HG03060 (cell line): ENCODE measurements at regions not wholly inside any gene's neighbourhood (a gene's known extent, or its start where the extent isn't known, plus 50 kb on each side); places are given as distances from the start of the nearest gene placed in this dataset.

Experiments
- ATAC-seq: cut with Tn5 transposase; IDR thresholded peaks from one replicate; pipeline ENCODE4 v1.9.1; 2021; ENCODE audit warnings: low read depth, moderate number of reproducible peaks; ENCODE audit not compliant: unreplicated experiment

- no peak for ATAC-seq
Measured at GRCh38 chr3:83093222-83093572, 1331.8 kb upstream of the GBE1 start.

GRCh38 chr3:83092521-83093221 lies 1331.2 kb upstream of the GBE1 start:
- no peak for ATAC-seq

- ATAC-seq = no peak
Measured at GRCh38 chr3:83076041-83076440, 1314.6 kb upstream of the GBE1 start.

GRCh38 chr3:83074485-83074884 lies 1313.0 kb upstream of the GBE1 start:
- ATAC-seq = no peak

GRCh38 chr3:83065851-83066460 lies 1304.5 kb upstream of the GBE1 start:
- ATAC-seq = no peak

- no peak for ATAC-seq
Measured at GRCh38 chr3:83063446-83063845, 1302.0 kb upstream of the GBE1 start.

- no peak for ATAC-seq
Measured at GRCh38 chr3:83048556-83048955, 1287.1 kb upstream of the GBE1 start.

- ATAC-seq = no peak
Measured at GRCh38 chr3:83039422-83039821, 1278.0 kb upstream of the GBE1 start.

- no peak for ATAC-seq
Measured at GRCh38 chr3:83035704-83036010, 1274.2 kb upstream of the GBE1 start.

- ATAC-seq = no peak
Measured at GRCh38 chr3:83034806-83035703, 1273.6 kb upstream of the GBE1 start.

GRCh38 chr3:83033133-83033532 lies 1271.7 kb upstream of the GBE1 start:
- ATAC-seq = no peak

GRCh38 chr3:83023086-83023485 lies 1261.6 kb upstream of the GBE1 start:
- no peak for ATAC-seq

- no peak for ATAC-seq
Measured at GRCh38 chr3:83011481-83011880, 1250.0 kb upstream of the GBE1 start.

- no peak for ATAC-seq
Measured at GRCh38 chr3:83003917-83004316, 1242.5 kb upstream of the GBE1 start.

GRCh38 chr3:83002869-83003445 lies 1241.5 kb upstream of the GBE1 start:
- ATAC-seq = no peak

- no peak for ATAC-seq
Measured at GRCh38 chr3:82999777-83000176, 1238.3 kb upstream of the GBE1 start.

- no peak for ATAC-seq
Measured at GRCh38 chr3:82978368-82978767, 1216.9 kb upstream of the GBE1 start.

- no peak for ATAC-seq
Measured at GRCh38 chr3:82977871-82978270, 1216.4 kb upstream of the GBE1 start.

- no peak for ATAC-seq
Measured at GRCh38 chr3:82973791-82974190, 1212.3 kb upstream of the GBE1 start.

GRCh38 chr3:82960379-82960778 lies 1198.9 kb upstream of the GBE1 start:
- ATAC-seq = no peak

- ATAC-seq = no peak
Measured at GRCh38 chr3:82957696-82958095, 1196.3 kb upstream of the GBE1 start.
